Mesenchymal stem cell (in vitro differentiated cells and primary cell): ENCODE measurements at regions not wholly inside any gene's neighbourhood (a gene's known extent, or its start where the extent isn't known, plus 50 kb on each side); places are given as distances from the start of the nearest gene placed in this dataset.

Source experiments
- DNase-seq: peaks from one replicate; pipeline ENCODE4 v3.0.0-alpha.2; 2013
- H2AFZ ChIP-seq: one replicate; pipeline ENCODE4 v1.6.1; 2013; ENCODE audit warnings: low read depth, mild to moderate bottlenecking, control low read depth, inconsistent platforms, low read length, moderate library complexity
- H2AK5ac ChIP-seq: 2 replicates; pipeline ENCODE4 v1.6.1; 2013; ENCODE audit warnings: low read length, moderate library complexity, mild to moderate bottlenecking, inconsistent platforms; ENCODE audit not compliant: severe bottlenecking
- H2BK120ac ChIP-seq: one replicate; pipeline ENCODE4 v1.6.1; 2013; ENCODE audit warnings: low read depth, mild to moderate bottlenecking, inconsistent platforms, low read length, moderate library complexity
- H2BK12ac ChIP-seq, 2 experiments: one replicate each; pipeline ENCODE4 v1.6.1; 2013; ENCODE audit warnings: inconsistent platforms in 2 of 2, low read length in 2 of 2, mild to moderate bottlenecking in 2 of 2, moderate library complexity in 2 of 2, control low read depth in 1 of 2
- H2BK15ac ChIP-seq: one replicate; pipeline ENCODE4 v1.6.1; 2013; ENCODE audit warnings: mild to moderate bottlenecking, low read depth, inconsistent platforms; ENCODE audit not compliant: poor library complexity, severe bottlenecking
- H2BK5ac ChIP-seq: 2 replicates; pipeline ENCODE4 v1.6.1; 2013; ENCODE audit warnings: low read depth, mild to moderate bottlenecking, low read length, control low read depth, inconsistent platforms; ENCODE audit not compliant: poor library complexity, severe bottlenecking
- H3K14ac ChIP-seq, 2 experiments: one replicate each; pipeline ENCODE4 v1.6.1; 2013; ENCODE audit warnings: inconsistent platforms in 2 of 2, low read length in 2 of 2, control low read depth in 1 of 2, mild to moderate bottlenecking in 1 of 2, moderate library complexity in 1 of 2
- H3K18ac ChIP-seq, 2 experiments: one replicate each; pipeline ENCODE4 v1.6.1; 2013; ENCODE audit warnings: inconsistent platforms in 2 of 2, low read length in 2 of 2, control low read depth in 1 of 2, low read depth in 1 of 2, mild to moderate bottlenecking in 1 of 2
- H3K23ac ChIP-seq, 2 experiments: one replicate each; pipeline ENCODE4 v1.6.1; 2013; ENCODE audit warnings: inconsistent platforms in 2 of 2, low read length in 2 of 2, mild to moderate bottlenecking in 2 of 2, moderate library complexity in 2 of 2, control low read depth in 1 of 2
- H3K27ac ChIP-seq: 2 replicates; pipeline ENCODE4 v1.5.1; 2013; ENCODE audit warnings: mild to moderate bottlenecking, moderate library complexity, low read length, control low read depth, inconsistent platforms; ENCODE audit not compliant: poor library complexity, severe bottlenecking
- H3K27me3 ChIP-seq, 2 experiments: 2 replicates each; pipeline versions ENCODE4 v1.6.1 to v1.7.0; 2013; ENCODE audit warnings: low read length in 2 of 2, mild to moderate bottlenecking in 2 of 2, moderate library complexity in 2 of 2, control low read depth in 1 of 2, inconsistent platforms in 1 of 2; ENCODE audit not compliant: control insufficient read depth in 1 of 2, insufficient read depth in 1 of 2
- H3K36me3 ChIP-seq, 2 experiments: 2 replicates each; pipeline versions ENCODE4 v1.6.1 to v1.7.0; 2013; ENCODE audit warnings: low read length in 2 of 2, control low read depth in 1 of 2, inconsistent platforms in 1 of 2, low read depth in 1 of 2, mild to moderate bottlenecking in 1 of 2; ENCODE audit not compliant: insufficient read depth in 2 of 2, control insufficient read depth in 1 of 2
- H3K4ac ChIP-seq, 2 experiments: one replicate each; pipeline ENCODE4 v1.6.1; 2013; ENCODE audit warnings: inconsistent platforms in 2 of 2, low read length in 2 of 2, mild to moderate bottlenecking in 2 of 2, moderate library complexity in 2 of 2, control low read depth in 1 of 2, low read depth in 1 of 2
- H3K4me1 ChIP-seq: 2 replicates; pipeline ENCODE4 v1.6.1; 2013; ENCODE audit warnings: low read depth, low read length, control low read depth; ENCODE audit not compliant: control insufficient read depth, insufficient read depth
- H3K4me2 ChIP-seq: 2 replicates; pipeline ENCODE4 v1.6.1; 2013; ENCODE audit warnings: low read length, mild to moderate bottlenecking, inconsistent platforms; ENCODE audit not compliant: poor library complexity, severe bottlenecking
- H3K4me3 ChIP-seq, 2 experiments: 2 replicates each; pipeline versions ENCODE4 v1.5.1 to v1.7.0; 2013; ENCODE audit warnings: low read length in 2 of 2, mild to moderate bottlenecking in 2 of 2, control low read depth in 1 of 2, low read depth in 1 of 2; ENCODE audit not compliant: insufficient read depth in 1 of 2
- H3K79me1 ChIP-seq: replicated peaks from 2 replicates; pipeline ENCODE4 v1.6.1; 2013; ENCODE audit warnings: mild to moderate bottlenecking, control low read depth, low read length, inconsistent platforms; ENCODE audit not compliant: poor library complexity, severe bottlenecking
- H3K9ac ChIP-seq: 2 replicates; pipeline ENCODE4 v1.7.0; 2013; ENCODE audit warnings: mild to moderate bottlenecking, low read length, moderate library complexity
- H3K9me3 ChIP-seq: 2 replicates; pipeline ENCODE4 v1.7.0; 2013; ENCODE audit warnings: mild to moderate bottlenecking, low read length; ENCODE audit not compliant: control insufficient read depth
- H4K8ac ChIP-seq: one replicate; pipeline ENCODE4 v1.6.1; 2013; ENCODE audit warnings: inconsistent platforms, mild to moderate bottlenecking, low read length, moderate library complexity
- H4K91ac ChIP-seq: one replicate; pipeline ENCODE4 v1.6.1; 2013; ENCODE audit warnings: mild to moderate bottlenecking, low read length, inconsistent platforms
- WGBS: methylation state at CpG from one replicate; pipeline ENCODE4 v1.1.7; 2013; ENCODE audit warnings: mixed read lengths; 5-methylcytosine and 5-hydroxymethylcytosine counted together

DNA sequence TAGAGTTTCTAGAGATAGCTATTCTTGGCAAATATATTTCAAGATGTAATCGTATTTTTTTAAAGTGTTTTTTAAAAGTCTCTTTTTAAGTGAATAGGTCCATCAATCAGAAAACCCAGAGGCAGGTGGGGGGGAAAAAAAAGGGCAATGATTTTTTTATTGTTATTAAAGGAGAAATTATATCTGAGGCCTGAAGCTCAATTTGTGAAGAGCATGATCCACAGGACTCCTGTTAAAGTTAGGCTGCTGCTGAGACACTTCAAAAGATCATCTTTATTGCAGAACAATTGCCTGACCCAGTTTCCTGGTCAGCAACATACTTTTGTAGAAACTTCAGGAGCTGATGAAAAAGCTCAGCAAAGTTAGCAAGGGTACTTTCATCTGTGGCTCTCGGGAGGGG lies 326.2 kb downstream of the RASEF start:
- no peaks in the 10 kb centered on the region for H3K36me3 ChIP-seq
- no peak overlapping the region for H3K4me3 ChIP-seq
- no peak overlapping the region for H2BK12ac ChIP-seq
- no peak overlapping the region for H3K4ac ChIP-seq
- no peaks in the 10 kb centered on the region for H3K27me3 ChIP-seq
- no peak overlapping the region for H3K27ac ChIP-seq
- H2AK5ac ChIP-seq, result no peak overlapping the region
- H2BK15ac ChIP-seq, result no peak overlapping the region
- H4K8ac ChIP-seq, result no peak overlapping the region
- H3K4me1 ChIP-seq, result no peaks in the 10 kb centered on the region
- no peak overlapping the region for H3K4me2 ChIP-seq
- no peak overlapping the region for H3K14ac ChIP-seq
- no peak overlapping the region for H3K18ac ChIP-seq
- H2AFZ ChIP-seq, result no peak overlapping the region
- no peak overlapping the region for H3K23ac ChIP-seq
- H2BK120ac ChIP-seq, result no peak overlapping the region
- no peak overlapping the region for H3K9ac ChIP-seq
- 94% methylated on average over 2 of the region's 2 CpGs for WGBS
- H2BK5ac ChIP-seq, result no peak overlapping the region
- no peak for DNase-seq
- no peaks in the 10 kb centered on the region for H3K9me3 ChIP-seq
- H3K79me1 ChIP-seq, result no peaks in the 10 kb centered on the region
- no peak overlapping the region for H4K91ac ChIP-seq

DNA sequence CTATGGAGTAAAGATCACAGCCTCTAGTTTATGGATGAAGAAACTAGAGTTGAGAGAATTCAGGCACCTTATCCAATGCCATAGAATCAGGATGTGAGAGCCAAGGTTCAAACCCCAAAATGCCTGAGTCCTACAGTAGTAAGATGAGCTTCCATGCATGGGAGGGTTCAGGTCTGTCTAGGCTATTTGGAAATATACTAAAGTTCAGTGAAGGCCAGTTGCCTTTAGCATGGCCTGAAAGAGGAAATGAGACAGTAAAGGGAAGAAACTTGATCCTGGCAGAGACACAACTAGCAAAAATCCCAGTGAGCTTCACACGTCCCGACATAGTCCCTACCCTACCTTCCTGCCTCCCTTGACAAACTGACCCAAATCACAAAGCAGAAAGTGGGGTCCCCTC lies 317.0 kb downstream of the RASEF start:
- H3K4me1 ChIP-seq, result no peaks in the 10 kb centered on the region
- WGBS, result 93% methylated on average over 2 of the region's 2 CpGs
- no peak overlapping the region for H3K4me2 ChIP-seq
- no peak overlapping the region for H3K4me3 ChIP-seq
- no peak overlapping the region for H3K27ac ChIP-seq
- H2AFZ ChIP-seq, result no peak overlapping the region
- no peak overlapping the region for H2BK120ac ChIP-seq
- DNase-seq, result no peak
- no peak overlapping the region for H3K18ac ChIP-seq
- H4K8ac ChIP-seq, result no peak overlapping the region
- H3K14ac ChIP-seq, result no peak overlapping the region
- no peaks in the 10 kb centered on the region for H3K79me1 ChIP-seq
- H4K91ac ChIP-seq, result no peak overlapping the region
- no peaks in the 10 kb centered on the region for H3K36me3 ChIP-seq
- no peaks in the 10 kb centered on the region for H3K27me3 ChIP-seq
- H2AK5ac ChIP-seq, result no peak overlapping the region
- no peak overlapping the region for H3K4ac ChIP-seq
- no peak overlapping the region for H2BK12ac ChIP-seq
- H3K23ac ChIP-seq, result no peak overlapping the region
- H3K9me3 ChIP-seq, result no peaks in the 10 kb centered on the region
- no peak overlapping the region for H3K9ac ChIP-seq
- no peak overlapping the region for H2BK5ac ChIP-seq
- H2BK15ac ChIP-seq, result no peak overlapping the region

DNA sequence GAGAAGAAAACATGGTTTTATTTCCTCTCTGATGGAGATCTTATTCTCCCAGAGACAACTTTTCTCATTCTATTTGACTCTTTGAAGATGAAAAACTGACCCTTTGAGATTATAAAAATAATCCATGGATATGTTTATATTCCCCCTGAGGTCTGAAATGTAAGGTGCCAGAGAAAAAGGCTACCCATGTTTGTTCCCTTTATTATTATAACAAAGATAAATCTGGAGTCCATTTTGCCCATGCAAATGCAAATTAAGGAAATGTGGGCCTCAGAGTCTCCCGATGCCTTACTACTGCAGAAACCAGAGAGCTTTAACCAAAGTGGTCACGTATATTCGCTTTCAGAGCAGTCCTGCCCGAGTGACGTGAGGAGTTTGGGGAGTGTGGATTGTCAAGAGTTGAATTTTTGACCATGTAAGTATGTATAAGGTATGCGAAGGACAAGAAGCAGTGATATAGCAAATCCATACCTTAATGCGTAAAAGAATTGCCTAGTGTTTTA lies 312.5 kb downstream of the RASEF start:
- no peak overlapping the region for H2BK5ac ChIP-seq
- no peaks in the 10 kb centered on the region for H3K9me3 ChIP-seq
- H3K23ac ChIP-seq, result no peak overlapping the region
- H3K79me1 ChIP-seq, result no peaks in the 10 kb centered on the region
- no peak overlapping the region for H2BK120ac ChIP-seq
- H3K27me3 ChIP-seq, result no peaks in the 10 kb centered on the region
- H4K91ac ChIP-seq, result no peak overlapping the region
- no peak overlapping the region for H3K4ac ChIP-seq
- no peaks in the 10 kb centered on the region for H3K4me1 ChIP-seq
- H4K8ac ChIP-seq, result no peak overlapping the region
- no peak overlapping the region for H3K18ac ChIP-seq
- H3K36me3 ChIP-seq, result no peaks in the 10 kb centered on the region
- no peak overlapping the region for H3K4me2 ChIP-seq
- H3K4me3 ChIP-seq, result no peak overlapping the region
- H2AK5ac ChIP-seq, result no peak overlapping the region
- no peak for DNase-seq
- WGBS, result 86% methylated on average over 5 of the region's 7 CpGs
- no peak overlapping the region for H3K27ac ChIP-seq
- no peak overlapping the region for H2BK12ac ChIP-seq
- H2AFZ ChIP-seq, result no peak overlapping the region
- no peak overlapping the region for H3K14ac ChIP-seq
- H2BK15ac ChIP-seq, result no peak overlapping the region
- H3K9ac ChIP-seq, result no peak overlapping the region

DNA sequence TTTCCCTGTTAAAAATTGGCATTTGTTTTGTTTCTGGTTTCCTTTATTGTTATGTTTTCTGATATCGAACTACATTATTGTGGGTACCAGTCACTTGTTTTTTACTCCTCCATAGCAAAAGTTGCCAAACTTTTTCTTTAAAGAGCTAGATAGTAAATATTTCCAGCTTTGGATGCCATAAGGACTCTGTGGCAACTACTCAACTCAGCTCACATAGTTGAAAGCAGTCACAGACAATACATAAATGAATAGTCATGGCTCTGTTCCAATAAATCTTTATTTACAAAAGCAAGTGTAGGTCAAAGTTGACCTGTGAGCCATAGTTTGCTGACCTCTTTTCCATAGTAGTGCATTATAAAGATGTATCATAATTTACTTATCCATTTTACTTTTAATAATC lies 305.0 kb downstream of the RASEF start:
- Histone ChIP-seq H2BK120ac (no peak overlapping the region), H3K27ac (no peak overlapping the region), H2AFZ (no peak overlapping the region), H3K4me2 (no peak overlapping the region), H2BK5ac (no peak overlapping the region), H3K36me3 (no peaks in the 10 kb centered on the region), H3K4me1 (no peaks in the 10 kb centered on the region), H3K14ac (no peak overlapping the region), H2BK12ac (no peak overlapping the region), H3K79me1 (no peaks in the 10 kb centered on the region), H2BK15ac (no peak overlapping the region), H3K23ac (no peak overlapping the region), H4K8ac (no peak overlapping the region), H2AK5ac (no peak overlapping the region), H3K4me3 (no peak overlapping the region), H3K18ac (no peak overlapping the region), H4K91ac (no peak overlapping the region), H3K27me3 (peaks cover 0 to 5% of the 10 kb centered on the region in 2 experiments), H3K4ac (no peak overlapping the region), H3K9me3 (no peaks in the 10 kb centered on the region), H3K9ac (no peak overlapping the region)
- WGBS, result no CpG with 5 or more reads among the region's 1 CpG
- DNase-seq, result no peak
